ENCODE measurements at regions not wholly inside any gene's neighbourhood (a gene's known extent, or its start where the extent isn't known, plus 50 kb on each side); places are given as distances from the start of the nearest gene placed in this dataset.

DNA sequence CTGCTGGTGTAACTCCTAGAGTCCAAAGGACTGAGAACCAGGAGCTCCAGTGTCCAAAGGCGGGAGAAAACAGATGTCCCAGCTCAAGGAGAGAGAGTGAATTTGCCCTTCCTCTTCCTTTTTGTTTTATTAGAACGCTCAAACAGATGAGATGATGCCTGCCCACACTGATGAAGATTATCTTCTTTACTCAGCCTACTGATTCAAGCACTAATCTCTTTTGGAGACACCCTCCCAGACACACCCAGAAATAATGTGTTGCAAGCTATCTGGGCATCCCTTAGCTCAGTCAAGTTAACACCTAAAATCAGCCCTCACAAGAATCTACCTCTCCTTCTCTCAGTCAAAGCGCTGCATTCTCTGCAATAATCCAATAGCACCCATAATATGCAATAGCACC is 78.2 kb upstream of the BCL2L14 start:
- TF ChIP-seq ZFP3 (CRISPR knock-in tag; IDR thresholded peaks at IDR 0.05) (no peak), RARB (CRISPR knock-in tag; IDR thresholded peaks at IDR 0.05) (no peak), TSHZ2 (CRISPR knock-in tag; IDR thresholded peaks at IDR 0.05) (no peak), ARNTL (CRISPR knock-in tag; IDR thresholded peaks at IDR 0.05; ENCODE audit: borderline replicate concordance, low read depth) (no peak), ZFP30 (CRISPR knock-in tag; IDR thresholded peaks at IDR 0.05) (no peak), ZC3H10 (CRISPR knock-in tag; IDR thresholded peaks at IDR 0.05) (no peak), PATZ1 (CRISPR knock-in tag; IDR thresholded peaks at IDR 0.05; ENCODE audit: borderline replicate concordance) (no peak), BACH2 (CRISPR knock-in tag; IDR thresholded peaks at IDR 0.05; ENCODE audit: borderline replicate concordance) (no peak), PPARA (CRISPR knock-in tag; IDR thresholded peaks at IDR 0.05; ENCODE audit: borderline replicate concordance) (no peak), ZNF565 (CRISPR knock-in tag; conservative IDR thresholded peaks at IDR 0.05; ENCODE audit: low read depth) (no peak), ZNF70 (CRISPR knock-in tag; IDR thresholded peaks at IDR 0.05) (no peak), ESRRG (CRISPR knock-in tag; IDR thresholded peaks at IDR 0.05) (no peak)
- TF ChIP-seq, protein P1, sequence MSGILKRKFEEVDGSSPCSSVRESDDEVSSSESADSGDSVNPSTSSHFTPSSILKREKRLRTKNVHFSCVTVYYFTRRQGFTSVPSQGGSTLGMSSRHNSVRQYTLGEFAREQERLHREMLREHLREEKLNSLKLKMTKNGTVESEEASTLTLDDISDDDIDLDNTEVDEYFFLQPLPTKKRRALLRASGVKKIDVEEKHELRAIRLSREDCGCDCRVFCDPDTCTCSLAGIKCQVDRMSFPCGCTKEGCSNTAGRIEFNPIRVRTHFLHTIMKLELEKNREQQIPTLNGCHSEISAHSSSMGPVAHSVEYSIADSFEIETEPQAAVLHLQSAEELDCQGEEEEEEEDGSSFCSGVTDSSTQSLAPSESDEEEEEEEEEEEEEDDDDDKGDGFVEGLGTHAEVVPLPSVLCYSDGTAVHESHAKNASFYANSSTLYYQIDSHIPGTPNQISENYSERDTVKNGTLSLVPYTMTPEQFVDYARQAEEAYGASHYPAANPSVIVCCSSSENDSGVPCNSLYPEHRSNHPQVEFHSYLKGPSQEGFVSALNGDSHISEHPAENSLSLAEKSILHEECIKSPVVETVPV (CRISPR knock-in tag; IDR thresholded peaks at IDR 0.05) = no peak
- TF ChIP-seq, protein P2, sequence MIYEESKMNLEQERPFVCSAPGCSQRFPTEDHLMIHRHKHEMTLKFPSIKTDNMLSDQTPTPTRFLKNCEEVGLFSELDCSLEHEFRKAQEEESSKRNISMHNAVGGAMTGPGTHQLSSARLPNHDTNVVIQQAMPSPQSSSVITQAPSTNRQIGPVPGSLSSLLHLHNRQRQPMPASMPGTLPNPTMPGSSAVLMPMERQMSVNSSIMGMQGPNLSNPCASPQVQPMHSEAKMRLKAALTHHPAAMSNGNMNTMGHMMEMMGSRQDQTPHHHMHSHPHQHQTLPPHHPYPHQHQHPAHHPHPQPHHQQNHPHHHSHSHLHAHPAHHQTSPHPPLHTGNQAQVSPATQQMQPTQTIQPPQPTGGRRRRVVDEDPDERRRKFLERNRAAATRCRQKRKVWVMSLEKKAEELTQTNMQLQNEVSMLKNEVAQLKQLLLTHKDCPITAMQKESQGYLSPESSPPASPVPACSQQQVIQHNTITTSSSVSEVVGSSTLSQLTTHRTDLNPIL (CRISPR knock-in tag; IDR thresholded peaks at IDR 0.05; ENCODE audit: low read depth) = no peak

All from SK-N-SH treated with all-trans-retinoic acid at 6 μM for 48 hours (cell line).